ENCODE measurements at regions not wholly inside any gene's neighbourhood (a gene's known extent, or its start where the extent isn't known, plus 50 kb on each side); places are given as distances from the start of the nearest gene placed in this dataset.

- H3K4me2 ChIP-seq (replicated peaks; ENCODE audit: low read depth, low read length, poor library complexity, severe bottlenecking) = no peak overlapping the region
- Mint-ChIP-seq H3K9me3 (ENCODE audit: insufficient read depth) (no peaks in the 10 kb centered on the region), H3K27ac (no peak overlapping the region), H3K27me3 (peaks cover 3% of the 10 kb centered on the region), H3K4me1 (no peaks in the 10 kb centered on the region), H3K4me3 (no peak overlapping the region)
- intact Hi-C loops (cut with micrococcal nuclease) = no loop called here
- no peak for ATAC-seq (ENCODE audit: low read depth)
- H2AFZ ChIP-seq (ENCODE audit: insufficient read depth, low read depth, low read length, poor library complexity, severe bottlenecking) = no peak overlapping the region
- no CpG with 5 or more reads among the region's 3 CpGs for WGBS (ENCODE audit: insufficient coverage)
- no peaks in the 10 kb centered on the region for H4K20me1 ChIP-seq (ENCODE audit: control insufficient read depth, insufficient read depth, low read length, poor library complexity, severe bottlenecking)
- ChIA-PET POLR2A (no interaction called here), CTCF (no interaction called here)
- no peaks in the 10 kb centered on the region for H3K79me2 ChIP-seq (ENCODE audit: control insufficient read depth, insufficient read depth, low read length)
- H3K27me3 ChIP-seq (replicated peaks in 1 of 4; ENCODE audit: control extremely low read depth in 1 of 4, control insufficient read depth in 3 of 4, insufficient read depth in 4 of 4, low read length in 3 of 4) = no peaks in the 10 kb centered on the region
- no peaks in the 10 kb centered on the region for H3K36me3 ChIP-seq (replicated peaks in 1 of 2; ENCODE audit: control extremely low read depth in 1 of 2, control insufficient read depth in 1 of 2, extremely low read depth in 1 of 2, insufficient read depth in 2 of 2, low read length in 1 of 2)
- H3K9ac ChIP-seq (ENCODE audit: low read length) = no peak overlapping the region
- no peak overlapping the region for H3K27ac ChIP-seq (ENCODE audit: low read length in 2 of 2)
- H3K4me3 ChIP-seq (ENCODE audit: control extremely low read depth in 1 of 5, extremely low read depth in 1 of 5, insufficient read depth in 1 of 5, low read depth in 2 of 5, low read length in 4 of 5) = no peak overlapping the region
- TF ChIP-seq CTCF (IDR thresholded peaks at IDR 0.05) (no peak), EZH2 (IDR thresholded peaks at IDR 0.05; ENCODE audit: borderline replicate concordance, insufficient read depth, low read depth, low read length, poor library complexity, severe bottlenecking) (no peak)
- DNase-seq = no peak
- no peaks in the 10 kb centered on the region for H3K9me3 ChIP-seq (ENCODE audit: control extremely low read depth in 1 of 3, control insufficient read depth in 2 of 3, insufficient read depth in 1 of 3, low read length in 2 of 3)
- no peaks in the 10 kb centered on the region for H3K4me1 ChIP-seq (ENCODE audit: control insufficient read depth in 2 of 2, insufficient read depth in 2 of 2, low read length in 2 of 2)
Observed at GRCh38 chr1:78275906-78276685, 214.7 kb upstream of the PTGFR start.

- ChIA-PET POLR2A (no interaction called here), CTCF (no interaction called here)
- Histone ChIP-seq H3K27ac (ENCODE audit: low read length in 2 of 2) (no peak overlapping the region), H3K9ac (ENCODE audit: low read length) (no peak overlapping the region), H3K9me3 (ENCODE audit: control extremely low read depth in 1 of 3, control insufficient read depth in 2 of 3, insufficient read depth in 1 of 3, low read length in 2 of 3) (no peaks in the 10 kb centered on the region), H3K4me2 (replicated peaks; ENCODE audit: low read depth, low read length, poor library complexity, severe bottlenecking) (no peak overlapping the region), H4K20me1 (ENCODE audit: control insufficient read depth, insufficient read depth, low read length, poor library complexity, severe bottlenecking) (no peaks in the 10 kb centered on the region), H3K79me2 (ENCODE audit: control insufficient read depth, insufficient read depth, low read length) (no peaks in the 10 kb centered on the region), H2AFZ (ENCODE audit: insufficient read depth, low read depth, low read length, poor library complexity, severe bottlenecking) (no peak overlapping the region), H3K27me3 (replicated peaks in 1 of 4; ENCODE audit: control extremely low read depth in 1 of 4, control insufficient read depth in 3 of 4, insufficient read depth in 4 of 4, low read length in 3 of 4) (no peaks in the 10 kb centered on the region), H3K36me3 (replicated peaks in 1 of 2; ENCODE audit: control extremely low read depth in 1 of 2, control insufficient read depth in 1 of 2, extremely low read depth in 1 of 2, insufficient read depth in 2 of 2, low read length in 1 of 2) (no peaks in the 10 kb centered on the region), H3K4me3 (ENCODE audit: control extremely low read depth in 1 of 5, extremely low read depth in 1 of 5, insufficient read depth in 1 of 5, low read depth in 2 of 5, low read length in 4 of 5) (no peak overlapping the region), H3K4me1 (ENCODE audit: control insufficient read depth in 2 of 2, insufficient read depth in 2 of 2, low read length in 2 of 2) (no peaks in the 10 kb centered on the region)
- H3K27ac Mint-ChIP-seq = no peak overlapping the region
- TF ChIP-seq EZH2 (IDR thresholded peaks at IDR 0.05; ENCODE audit: borderline replicate concordance, insufficient read depth, low read depth, low read length, poor library complexity, severe bottlenecking) = no peak
- TF ChIP-seq CTCF (IDR thresholded peaks at IDR 0.05) = no peak
- no peaks in the 10 kb centered on the region for H3K4me1 Mint-ChIP-seq
- intact Hi-C loops (cut with micrococcal nuclease) = no loop called here
- no peak for DNase-seq
- peaks cover 3% of the 10 kb centered on the region for H3K27me3 Mint-ChIP-seq
- no peak overlapping the region for H3K4me3 Mint-ChIP-seq
- ATAC-seq (ENCODE audit: low read depth) = no peak
- H3K9me3 Mint-ChIP-seq (ENCODE audit: insufficient read depth) = peaks cover 4% of the 10 kb centered on the region
Observed at GRCh38 chr1:78277253-78277652, 213.5 kb upstream of the PTGFR start.

All from B cell (primary cell).